Fibroblast of lung (primary cell): ENCODE measurements at regions not wholly inside any gene's neighbourhood (a gene's known extent, or its start where the extent isn't known, plus 50 kb on each side); places are given as distances from the start of the nearest gene placed in this dataset.

Experiments used
- EZH2 ChIP-seq: IDR thresholded peaks from 2 replicates; pipeline ENCODE4 v1.5.1; 2012; ENCODE audit warnings: low read length, control low read depth, mild to moderate bottlenecking; ENCODE audit errors: missing control alignments
- TF ChIP-seq, protein P1 (sequence below), 2 donors: IDR thresholded peaks in 1 of 2; conservative IDR thresholded peaks in 1 of 2; 1 replicate in 1 of 2; 2 replicates in 1 of 2; pipeline ENCODE4 v1.5.1; 2011 to 2012; ENCODE audit warnings: low read length in 2 of 2, control low read depth in 1 of 2, inconsistent platforms in 1 of 2, low read depth in 1 of 2, mild to moderate bottlenecking in 1 of 2

DNA sequence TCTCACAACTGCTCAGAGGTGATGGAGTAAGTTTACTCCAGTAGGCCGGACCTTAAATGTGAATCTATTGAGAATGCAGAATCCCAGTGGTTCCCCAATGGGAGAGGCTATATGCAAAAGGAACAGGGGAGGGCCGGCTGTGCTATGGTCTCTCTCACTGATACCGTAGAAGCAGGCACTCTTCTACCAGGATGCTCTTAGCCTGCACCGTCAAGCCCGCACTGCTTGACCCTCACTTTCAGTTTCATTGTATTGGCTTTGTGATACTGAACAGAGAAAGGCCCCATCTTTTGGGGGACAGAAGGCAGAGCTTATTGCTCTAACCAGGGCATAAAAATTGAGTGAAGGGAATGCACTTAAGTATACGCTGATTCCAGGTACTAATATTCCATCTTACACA is 615.0 kb upstream of the RGMB start:
- TF ChIP-seq, protein P1, sequence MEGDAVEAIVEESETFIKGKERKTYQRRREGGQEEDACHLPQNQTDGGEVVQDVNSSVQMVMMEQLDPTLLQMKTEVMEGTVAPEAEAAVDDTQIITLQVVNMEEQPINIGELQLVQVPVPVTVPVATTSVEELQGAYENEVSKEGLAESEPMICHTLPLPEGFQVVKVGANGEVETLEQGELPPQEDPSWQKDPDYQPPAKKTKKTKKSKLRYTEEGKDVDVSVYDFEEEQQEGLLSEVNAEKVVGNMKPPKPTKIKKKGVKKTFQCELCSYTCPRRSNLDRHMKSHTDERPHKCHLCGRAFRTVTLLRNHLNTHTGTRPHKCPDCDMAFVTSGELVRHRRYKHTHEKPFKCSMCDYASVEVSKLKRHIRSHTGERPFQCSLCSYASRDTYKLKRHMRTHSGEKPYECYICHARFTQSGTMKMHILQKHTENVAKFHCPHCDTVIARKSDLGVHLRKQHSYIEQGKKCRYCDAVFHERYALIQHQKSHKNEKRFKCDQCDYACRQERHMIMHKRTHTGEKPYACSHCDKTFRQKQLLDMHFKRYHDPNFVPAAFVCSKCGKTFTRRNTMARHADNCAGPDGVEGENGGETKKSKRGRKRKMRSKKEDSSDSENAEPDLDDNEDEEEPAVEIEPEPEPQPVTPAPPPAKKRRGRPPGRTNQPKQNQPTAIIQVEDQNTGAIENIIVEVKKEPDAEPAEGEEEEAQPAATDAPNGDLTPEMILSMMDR (conservative IDR thresholded peaks at IDR 0.05 in 1 of 2, IDR thresholded peaks at IDR 0.05 in 1 of 2; ENCODE audit: low read depth in 1 of 2, low read length in 2 of 2) = no peak
- TF ChIP-seq EZH2 = no peak
